ENCODE measurements at regions not wholly inside any gene's neighbourhood (a gene's known extent, or its start where the extent isn't known, plus 50 kb on each side); places are given as distances from the start of the nearest gene placed in this dataset.
"Not testable (repeated sequence)": the region's sequence is repeated elsewhere in the genome, so short reads cannot be mapped to it uniquely, and the experiment has no call there.

- Mint-ChIP-seq H3K27me3 (ENCODE audit: low read depth) (peaks cover 20% of the 10 kb centered on the region), H3K9me3 (peaks cover 19% of the 10 kb centered on the region)
- H3K36me3 Mint-ChIP-seq (ENCODE audit: low read depth); H3K27ac Mint-ChIP-seq; H3K4me1 Mint-ChIP-seq (ENCODE audit: low read depth); H3K4me3 Mint-ChIP-seq: not testable (repeated sequence)
Observed at GRCh38 chr5:96184510-96184909, 222.9 kb upstream of the ELL2 start.

- no peaks in the 10 kb centered on the region for H3K4me1 Mint-ChIP-seq (ENCODE audit: low read depth)
- H3K36me3 Mint-ChIP-seq (ENCODE audit: low read depth) = peaks cover 3% of the 10 kb centered on the region
- peaks cover 18% of the 10 kb centered on the region for H3K9me3 Mint-ChIP-seq
- H3K27me3 Mint-ChIP-seq (ENCODE audit: low read depth) = peaks cover 16% of the 10 kb centered on the region
- no peak overlapping the region for H3K27ac Mint-ChIP-seq
- H3K4me3 Mint-ChIP-seq = no peak overlapping the region
Observed at GRCh38 chr5:96180684-96181435, 219.2 kb upstream of the ELL2 start.

- Mint-ChIP-seq H3K4me3 (no peak overlapping the region), H3K27ac (no peak overlapping the region), H3K27me3 (ENCODE audit: low read depth) (no peaks in the 10 kb centered on the region), H3K4me1 (ENCODE audit: low read depth) (no peaks in the 10 kb centered on the region), H3K9me3 (no peaks in the 10 kb centered on the region), H3K36me3 (ENCODE audit: low read depth) (peaks cover 3% of the 10 kb centered on the region)
Observed at GRCh38 chr5:96177303-96177869, 215.7 kb upstream of the ELL2 start.

GRCh38 chr5:96176022-96176421, 214.4 kb upstream of the ELL2 start:
- Mint-ChIP-seq H3K36me3 (ENCODE audit: low read depth) (peaks cover 3% of the 10 kb centered on the region), H3K9me3 (no peaks in the 10 kb centered on the region), H3K4me3 (no peak overlapping the region), H3K27ac (no peak overlapping the region), H3K4me1 (ENCODE audit: low read depth) (no peaks in the 10 kb centered on the region), H3K27me3 (ENCODE audit: low read depth) (no peaks in the 10 kb centered on the region)

GRCh38 chr5:96175090-96175489, 213.4 kb upstream of the ELL2 start:
- Mint-ChIP-seq H3K9me3 (no peaks in the 10 kb centered on the region), H3K4me3 (no peak overlapping the region), H3K27ac (no peak overlapping the region), H3K4me1 (ENCODE audit: low read depth) (no peaks in the 10 kb centered on the region), H3K36me3 (ENCODE audit: low read depth) (peaks cover 3% of the 10 kb centered on the region), H3K27me3 (ENCODE audit: low read depth) (no peaks in the 10 kb centered on the region)

GRCh38 chr5:96173366-96173765, 211.7 kb upstream of the ELL2 start:
- Mint-ChIP-seq H3K9me3 (no peaks in the 10 kb centered on the region), H3K27ac (no peak overlapping the region), H3K4me1 (ENCODE audit: low read depth) (no peaks in the 10 kb centered on the region), H3K4me3 (no peak overlapping the region), H3K27me3 (ENCODE audit: low read depth) (no peaks in the 10 kb centered on the region), H3K36me3 (ENCODE audit: low read depth) (no peaks in the 10 kb centered on the region)

GRCh38 chr5:96172436-96172835, 210.8 kb upstream of the ELL2 start:
- H3K27me3 Mint-ChIP-seq (ENCODE audit: low read depth) = no peaks in the 10 kb centered on the region
- no peak overlapping the region for H3K4me3 Mint-ChIP-seq
- H3K36me3 Mint-ChIP-seq (ENCODE audit: low read depth) = no peaks in the 10 kb centered on the region
- H3K9me3 Mint-ChIP-seq = no peaks in the 10 kb centered on the region
- H3K27ac Mint-ChIP-seq = no peak overlapping the region
- no peaks in the 10 kb centered on the region for H3K4me1 Mint-ChIP-seq (ENCODE audit: low read depth)

- not testable (repeated sequence) for H3K36me3 Mint-ChIP-seq (ENCODE audit: low read depth); H3K4me1 Mint-ChIP-seq (ENCODE audit: low read depth)
Observed at GRCh38 chr5:96171973-96172372, 210.3 kb upstream of the ELL2 start.

GRCh38 chr5:96170481-96171125, 209.0 kb upstream of the ELL2 start:
- not testable (repeated sequence) for H3K36me3 Mint-ChIP-seq (ENCODE audit: low read depth); H3K27ac Mint-ChIP-seq; H3K27me3 Mint-ChIP-seq (ENCODE audit: low read depth); H3K4me3 Mint-ChIP-seq; H3K9me3 Mint-ChIP-seq; H3K4me1 Mint-ChIP-seq (ENCODE audit: low read depth)

More at GRCh38 chr5:96171973-96172372, 210.3 kb upstream of the ELL2 start:
- not testable (repeated sequence) for H3K4me3 Mint-ChIP-seq; H3K9me3 Mint-ChIP-seq; H3K27ac Mint-ChIP-seq; H3K27me3 Mint-ChIP-seq (ENCODE audit: low read depth)

- H3K4me1 Mint-ChIP-seq (ENCODE audit: low read depth); H3K36me3 Mint-ChIP-seq (ENCODE audit: low read depth); H3K27ac Mint-ChIP-seq; H3K9me3 Mint-ChIP-seq; H3K4me3 Mint-ChIP-seq: not testable (repeated sequence)
- peaks cover 12% of the 10 kb centered on the region for H3K27me3 Mint-ChIP-seq (ENCODE audit: low read depth)
Observed at GRCh38 chr5:96168833-96169232, 207.2 kb upstream of the ELL2 start.

GRCh38 chr5:96159043-96159442, 197.4 kb upstream of the ELL2 start:
- H3K27ac Mint-ChIP-seq = no peak overlapping the region
- H3K9me3 Mint-ChIP-seq = no peaks in the 10 kb centered on the region
- peaks cover 28% of the 10 kb centered on the region for H3K27me3 Mint-ChIP-seq (ENCODE audit: low read depth)
- H3K4me3 Mint-ChIP-seq = no peak overlapping the region
- H3K4me1 Mint-ChIP-seq (ENCODE audit: low read depth) = no peaks in the 10 kb centered on the region
- H3K36me3 Mint-ChIP-seq (ENCODE audit: low read depth) = peaks cover 2% of the 10 kb centered on the region

GRCh38 chr5:96157841-96158291, 196.2 kb upstream of the ELL2 start:
- Mint-ChIP-seq H3K27ac (no peak overlapping the region), H3K4me3 (no peak overlapping the region), H3K4me1 (ENCODE audit: low read depth) (no peaks in the 10 kb centered on the region), H3K27me3 (ENCODE audit: low read depth) (peaks cover 26% of the 10 kb centered on the region), H3K36me3 (ENCODE audit: low read depth) (peaks cover 2% of the 10 kb centered on the region), H3K9me3 (no peaks in the 10 kb centered on the region)

- peaks cover 26% of the 10 kb centered on the region for H3K27me3 Mint-ChIP-seq (ENCODE audit: low read depth)
- no peaks in the 10 kb centered on the region for H3K4me1 Mint-ChIP-seq (ENCODE audit: low read depth)
- no peak overlapping the region for H3K4me3 Mint-ChIP-seq
- no peaks in the 10 kb centered on the region for H3K9me3 Mint-ChIP-seq
- H3K27ac Mint-ChIP-seq = no peak overlapping the region
- peaks cover 2% of the 10 kb centered on the region for H3K36me3 Mint-ChIP-seq (ENCODE audit: low read depth)
Observed at GRCh38 chr5:96157077-96157780, 195.6 kb upstream of the ELL2 start.

- H3K4me1 Mint-ChIP-seq (ENCODE audit: low read depth) = peaks cover 2% of the 10 kb centered on the region
- peaks cover under 1% of the 10 kb centered on the region for H3K36me3 Mint-ChIP-seq (ENCODE audit: low read depth)
- H3K9me3 Mint-ChIP-seq = no peaks in the 10 kb centered on the region
- peaks cover 21% of the 10 kb centered on the region for H3K27me3 Mint-ChIP-seq (ENCODE audit: low read depth)
- no peak overlapping the region for H3K27ac Mint-ChIP-seq
- no peak overlapping the region for H3K4me3 Mint-ChIP-seq
Observed at GRCh38 chr5:96155147-96155546, 193.5 kb upstream of the ELL2 start.

GRCh38 chr5:96151891-96152290, 190.2 kb upstream of the ELL2 start:
- Mint-ChIP-seq H3K4me3 (no peak overlapping the region), H3K27ac (no peak overlapping the region), H3K27me3 (ENCODE audit: low read depth) (peaks cover 7% of the 10 kb centered on the region), H3K36me3 (ENCODE audit: low read depth) (no peaks in the 10 kb centered on the region), H3K4me1 (ENCODE audit: low read depth) (peaks cover 2% of the 10 kb centered on the region), H3K9me3 (no peaks in the 10 kb centered on the region)

Measured in T-helper 1 cell treated with Interleukin-12 subunit alpha and Interleukin-12 subunit beta and Interleukin-4 antibody, amounts not matched to agents 30 μg/mL and 1 μg/mL, for 36 hours (primary cell).